A549 (cell line): ENCODE measurements at regions not wholly inside any gene's neighbourhood (a gene's known extent, or its start where the extent isn't known, plus 50 kb on each side); places are given as distances from the start of the nearest gene placed in this dataset.

ENCODE experiments used
- ATAC-seq, 2 experiments: fragments of 200-7000 bp in 1 of 2; fragments of >200 bp in 1 of 2; cut with Nextera tagmentation in 1 of 2; cut with Tn5 transposase in 1 of 2; 3 replicates each; pipeline versions ENCODE4 v1.8.0 to v1.9.1; 2018 to 2020; ENCODE audit warnings: mild to moderate bottlenecking in 1 of 2, moderate library complexity in 1 of 2
- CTCF ChIA-PET: fragments of 300-600 bp; sonication (Branson Sonifier 250); formaldehyde crosslinking; extraction: SDS; loops from one replicate; lab custom pipeline; 2021; ENCODE audit warnings: antibody characterized with exemption, inconsistent platforms; lab: Yijun Ruan, JAX
- POLR2A ChIA-PET: fragments of 350-600 bp; formaldehyde crosslinking; extraction: SDS; loops from one replicate; lab custom pipeline; 2021; ENCODE audit warnings: antibody characterized with exemption, inconsistent platforms; lab: Yijun Ruan, JAX
- DNase-seq, 2 experiments: peaks; one replicate each; pipeline versions ENCODE4 v3.0.0 to v3.0.0-alpha.2; 2011 to 2016; ENCODE audit warnings: low read depth in 1 of 2, low spot score in 1 of 2
- FAIRE-seq: peaks from 2 replicates; lab custom pipeline; 2011; peaks lifted over from hg19 to GRCh38; lab: Jason Lieb, UNC
- H3K27ac ChIP-seq, 2 experiments: fragments of >200 bp; sonication (Bioruptor Twin); formaldehyde crosslinking; 3 replicates each; pipeline ENCODE4 v1.5.1; 2016 to 2017
- H3K4me1 ChIP-seq: fragments of >200 bp; sonication (Bioruptor Twin); formaldehyde crosslinking; 3 replicates; pipeline ENCODE4 v1.6.1; 2016
- H3K4me2 ChIP-seq: fragments of >200 bp; sonication (Bioruptor Twin); formaldehyde crosslinking; 3 replicates; pipeline ENCODE4 v1.6.1; 2016
- H3K4me3 ChIP-seq: fragments of >200 bp; sonication (Bioruptor Twin); formaldehyde crosslinking; 3 replicates; pipeline ENCODE4 v1.5.1; 2016
- H3K9me3 ChIP-seq: fragments of >200 bp; sonication (Bioruptor Twin); formaldehyde crosslinking; 3 replicates; pipeline ENCODE4 v1.6.1; 2016
- ATOH8 ChIP-seq: fragments of 250-450 bp; sonication (Bioruptor Pico); IDR thresholded peaks from 2 replicates; pipeline ENCODE4 v1.5.0; 2020; ENCODE audit warnings: low read depth, mild to moderate bottlenecking, moderate library complexity
- BCL3 ChIP-seq: fragments of >200 bp; sonication (Bioruptor Twin); formaldehyde crosslinking; IDR thresholded peaks from 3 replicates; pipeline ENCODE4 v1.6.1; 2016
- BHLHE40 ChIP-seq: IDR thresholded peaks from 2 replicates; pipeline ENCODE4 v1.6.1; 2012; ENCODE audit warnings: low read depth, low read length, inconsistent platforms
- CHD2 ChIP-seq: fragments of 150-350 bp; IDR thresholded peaks from 2 replicates; pipeline ENCODE4 v1.6.1; 2014; ENCODE audit warnings: low read length; ENCODE audit not compliant: partially characterized antibody
- CHD4 ChIP-seq: fragments of 200-600 bp; sonication (generic); IDR thresholded peaks from 2 replicates; pipeline ENCODE4 v1.6.1; 2016; ENCODE audit warnings: antibody characterized with exemption, mild to moderate bottlenecking, borderline replicate concordance
- CTCF ChIP-seq: fragments of >200 bp; sonication (Bioruptor Twin); formaldehyde crosslinking; IDR thresholded peaks from 3 replicates; pipeline ENCODE4 v1.5.1; 2016
- ESRRA ChIP-seq: fragments of 150-350 bp; IDR thresholded peaks from 2 replicates; pipeline ENCODE4 v1.6.1; 2014; ENCODE audit warnings: mild to moderate bottlenecking, low read length, borderline replicate concordance
- FOSL2 ChIP-seq, 2 experiments: fragments of 450-650 bp in 1 of 2; fragments of >200 bp in 1 of 2; sonication (Bioruptor Twin) in 1 of 2; formaldehyde crosslinking; IDR thresholded peaks; 2 replicates each; pipeline versions ENCODE4 v1.5.0 to v1.6.1; 2016 to 2020; ENCODE audit warnings: mild to moderate bottlenecking in 1 of 2, moderate library complexity in 1 of 2
- GATA3 ChIP-seq: IDR thresholded peaks from 2 replicates; pipeline ENCODE4 v1.6.1; 2012; ENCODE audit warnings: borderline replicate concordance
- HDAC2 ChIP-seq: fragments of 200-600 bp; sonication (generic); IDR thresholded peaks from 2 replicates; pipeline ENCODE4 v1.6.1; 2016
- HOXA7 ChIP-seq: fragments of 250-450 bp; sonication (Bioruptor Pico); IDR thresholded peaks from 2 replicates; pipeline ENCODE4 v1.5.0; 2020; ENCODE audit warnings: mild to moderate bottlenecking, moderate library complexity
- JUNB ChIP-seq: fragments of >200 bp; sonication (Bioruptor Twin); formaldehyde crosslinking; IDR thresholded peaks from 2 replicates; pipeline ENCODE4 v1.6.1; 2016
- PBX3 ChIP-seq: IDR thresholded peaks from 2 replicates; pipeline ENCODE4 v1.6.1; 2012
- POLR2A ChIP-seq: IDR thresholded peaks from 2 replicates; pipeline ENCODE4 v1.6.1; 2012; ENCODE audit warnings: mild to moderate bottlenecking, low read length
- RAD21 ChIP-seq, 2 experiments: fragments of >200 bp in 1 of 2; sonication (Bioruptor Twin) in 1 of 2; formaldehyde crosslinking in 1 of 2; IDR thresholded peaks in 1 of 2; conservative IDR thresholded peaks in 1 of 2; 2 replicates in 1 of 2; 3 replicates in 1 of 2; pipeline ENCODE4 v1.6.1; 2012 to 2018; ENCODE audit warnings: inconsistent platforms in 1 of 2
- REST ChIP-seq: fragments of 200-600 bp; sonication (generic); IDR thresholded peaks from 2 replicates; pipeline ENCODE4 v1.6.1; 2016; ENCODE audit warnings: antibody characterized with exemption, mild to moderate bottlenecking, moderate library complexity
- RFX5 ChIP-seq: fragments of 450-650 bp; IDR thresholded peaks from 2 replicates; pipeline ENCODE4 v1.7.1; 2014; ENCODE audit warnings: antibody characterized with exemption, mild to moderate bottlenecking, moderate library complexity
- SMC3 ChIP-seq: fragments of >200 bp; sonication (Bioruptor Twin); formaldehyde crosslinking; IDR thresholded peaks from 3 replicates; pipeline ENCODE4 v1.6.1; 2018; ENCODE audit warnings: inconsistent platforms
- ZNF302 ChIP-seq: fragments of 250-450 bp; sonication (Bioruptor Pico); IDR thresholded peaks from 2 replicates; pipeline ENCODE4 v1.9.0; 2021; ENCODE audit warnings: inconsistent platforms, mild to moderate bottlenecking, moderate library complexity
- ZSCAN20 ChIP-seq: fragments of 250-450 bp; sonication (Bioruptor Pico); IDR thresholded peaks from 2 replicates; pipeline ENCODE4 v1.8.0; 2022; ENCODE audit warnings: mild to moderate bottlenecking, moderate library complexity
- WGBS: methylation state at CpG from one replicate; pipeline ENCODE4 v1.1.6; 2017; ENCODE audit errors: missing lambda C conversion rate; 5-methylcytosine and 5-hydroxymethylcytosine counted together

GRCh38 chrX:134727363-134727762 lies 69.1 kb upstream of the PLAC1 start:
- H3K27ac ChIP-seq, result peak overlapping the region; percentile 49 to 78; a peak in 5 of 6 replicates
- TF ChIP-seq GATA3 (peak; percentile 26; the same call in 1 of the 2 replicates), FOSL2 (IDR thresholded peaks at IDR 0.05) (no peak), FOSL2 (CRISPR knock-in tag; IDR thresholded peaks at IDR 0.05) (peak; percentile 63), CHD2 (no peak), SMC3 (peak; percentile 33; the same call in 2 of the 3 replicates), RAD21 (conservative IDR thresholded peaks at IDR 0.05 in 1 of 2, IDR thresholded peaks at IDR 0.05 in 1 of 2) (peak; percentile 36 to 41), CTCF (peak; percentile 31; the same call in 1 of the 3 replicates)
- TF ChIP-seq, all 56 proteins: peak for 5
- ChIA-PET POLR2A (no interaction called here), CTCF (interaction anchor here (1.0 to 1.2 kb wide), 3 partner anchors 10 to 58 kb away, joined by 3 to 5 read pairs (median 4); no protein-coding TSS in a partner anchor)
- Histone ChIP-seq H3K4me1 (peaks cover 19% of the 10 kb centered on the region), H3K4me2 (peak overlapping the region; percentile 51), H3K9me3 (no peaks in the 10 kb centered on the region), H3K4me3 (no peak overlapping the region)
- DNase-seq, result peak; percentile 38 to 81
- peak; percentile 95 for FAIRE-seq
- peak; percentile 71 to 95; a peak in 4 of 6 replicates for ATAC-seq
- WGBS, result 4% methylated on average over 1 of the region's 1 CpG

GRCh38 chrX:134725103-134725690 lies 66.9 kb upstream of the PLAC1 start:
- Histone ChIP-seq H3K27ac (no peak overlapping the region), H3K9me3 (peaks cover 4% of the 10 kb centered on the region; the same call in 2 of the 3 replicates), H3K4me1 (peaks cover 19% of the 10 kb centered on the region), H3K4me2 (no peak overlapping the region), H3K4me3 (no peak overlapping the region)
- WGBS, result 84% methylated on average over 4 of the region's 4 CpGs
- DNase-seq (no peak), ATAC-seq (no peak), FAIRE-seq (no peak)
- TF ChIP-seq BCL3, result no peak
- no peak for TF ChIP-seq ZNF302 (CRISPR knock-in tag)
- no peak for TF ChIP-seq RFX5
- TF ChIP-seq CHD4, result no peak
- no peak for TF ChIP-seq HOXA7 (CRISPR knock-in tag)
- TF ChIP-seq ATOH8 (CRISPR knock-in tag), result no peak
- no peak for TF ChIP-seq FOSL2 (IDR thresholded peaks at IDR 0.05)
- no peak for TF ChIP-seq FOSL2 (CRISPR knock-in tag; IDR thresholded peaks at IDR 0.05)
- no peak for TF ChIP-seq REST
- TF ChIP-seq CHD2, result no peak
- TF ChIP-seq ESRRA, result no peak
- no peak for TF ChIP-seq PBX3
- TF ChIP-seq ZSCAN20 (CRISPR knock-in tag), result no peak
- no peak for TF ChIP-seq POLR2A
- no peak for TF ChIP-seq HDAC2
- no peak for TF ChIP-seq JUNB
- TF ChIP-seq BHLHE40, result no peak
- POLR2A ChIA-PET, result no interaction called here
- CTCF ChIA-PET, result interaction anchor here (0.7 to 1.9 kb wide), 2 partner anchors 28 to 39 kb away, joined by 4 to 9 read pairs; no protein-coding TSS in a partner anchor
